B cell (primary cell): ENCODE measurements at regions not wholly inside any gene's neighbourhood (a gene's known extent, or its start where the extent isn't known, plus 50 kb on each side); places are given as distances from the start of the nearest gene placed in this dataset.

Source experiments
- ATAC-seq: fragments of 200-7000 bp; cut with Tn5 transposase; one replicate; pipeline ENCODE4 v1.10.0; 2021; ENCODE audit warnings: low read depth, mild to moderate bottlenecking, moderate number of reproducible peaks, moderate library complexity
- CTCF ChIA-PET: fragments of 350-600 bp; sonication (Branson Sonifier 250); formaldehyde crosslinking; loops from one replicate; lab custom pipeline; 2021; ENCODE audit warnings: antibody characterized with exemption, inconsistent platforms; lab: Charles Lee
- POLR2A ChIA-PET: fragments of 350-600 bp; sonication (Branson Sonifier 250); formaldehyde crosslinking; loops from one replicate; lab custom pipeline; 2021; ENCODE audit warnings: antibody characterized with exemption; lab: Charles Lee
- DNase-seq: peaks from one replicate; pipeline ENCODE4 v3.0.0; 2013
- H2AFZ ChIP-seq: 2 replicates; pipeline ENCODE4 v1.6.1; 2012; ENCODE audit warnings: mild to moderate bottlenecking, low read depth, low read length; ENCODE audit not compliant: insufficient read depth, poor library complexity, severe bottlenecking
- H3K27ac ChIP-seq, 2 donors: 1 replicate in 1 of 2; 2 replicates in 1 of 2; pipeline ENCODE4 v1.5.1; 2012 to 2013; ENCODE audit warnings: low read length in 2 of 2, mild to moderate bottlenecking in 2 of 2, moderate library complexity in 1 of 2
- H3K27me3 ChIP-seq, 4 experiments: fragments of 200-600 bp in 1 of 4; sonication (generic) in 1 of 4; replicated peaks in 1 of 4; 1 replicate in 2 of 4; 2 replicates in 2 of 4; pipeline versions ENCODE4 v1.6.1 to v1.7.0; 2013 to 2016; ENCODE audit warnings: low read length in 3 of 4, mild to moderate bottlenecking in 2 of 4, mixed read lengths in 1 of 4, moderate library complexity in 1 of 4; ENCODE audit not compliant: insufficient read depth in 4 of 4, control insufficient read depth in 3 of 4; ENCODE audit errors: control extremely low read depth in 1 of 4
- H3K36me3 ChIP-seq, 2 experiments: replicated peaks in 1 of 2; 1 replicate in 1 of 2; 2 replicates in 1 of 2; pipeline versions ENCODE4 v1.6.1 to v1.7.1; 2013; ENCODE audit warnings: low read length in 1 of 2; ENCODE audit not compliant: insufficient read depth in 2 of 2, control insufficient read depth in 1 of 2; ENCODE audit errors: control extremely low read depth in 1 of 2, extremely low read depth in 1 of 2
- H3K4me1 ChIP-seq, 2 donors: fragments of 200-600 bp in 1 of 2; sonication (generic) in 1 of 2; 1 replicate in 1 of 2; 2 replicates in 1 of 2; pipeline versions ENCODE4 v1.5.1 to v1.6.1; 2013 to 2017; ENCODE audit warnings: low read length in 2 of 2; ENCODE audit not compliant: control insufficient read depth in 2 of 2, insufficient read depth in 2 of 2
- H3K4me2 ChIP-seq: replicated peaks from 2 replicates; pipeline ENCODE3; 2012; ENCODE audit warnings: mild to moderate bottlenecking, low read depth, low read length; ENCODE audit not compliant: poor library complexity, severe bottlenecking
- H3K4me3 ChIP-seq, 5 experiments: fragments of 200-600 bp in 1 of 5; sonication (generic) in 1 of 5; 1 replicate in 3 of 5; 2 replicates in 2 of 5; pipeline versions ENCODE4 v1.5.1 to v1.7.0; 2011 to 2016; ENCODE audit warnings: low read length in 4 of 5, mild to moderate bottlenecking in 4 of 5, low read depth in 2 of 5, control low read depth in 1 of 5, moderate library complexity in 1 of 5; ENCODE audit not compliant: insufficient read depth in 1 of 5; ENCODE audit errors: control extremely low read depth in 1 of 5, extremely low read depth in 1 of 5
- H3K79me2 ChIP-seq: fragments of 200-600 bp; sonication (generic); one replicate; pipeline ENCODE4 v1.6.0; 2016; ENCODE audit warnings: low read length; ENCODE audit not compliant: control insufficient read depth, insufficient read depth
- H3K9ac ChIP-seq: fragments of 200-600 bp; sonication (generic); 2 replicates; pipeline ENCODE4 v1.6.1; 2017; ENCODE audit warnings: mild to moderate bottlenecking, low read length, moderate library complexity
- H3K9me3 ChIP-seq, 3 donors: one replicate each; pipeline versions ENCODE4 v1.6.1 to v1.7.1; 2013; ENCODE audit warnings: low read length in 2 of 3; ENCODE audit not compliant: control insufficient read depth in 2 of 3, insufficient read depth in 1 of 3; ENCODE audit errors: control extremely low read depth in 1 of 3
- H4K20me1 ChIP-seq: 2 replicates; pipeline ENCODE4 v1.6.0; 2012; ENCODE audit warnings: mild to moderate bottlenecking, low read length; ENCODE audit not compliant: insufficient read depth, control insufficient read depth, poor library complexity, severe bottlenecking
- H3K27ac Mint-ChIP-seq: one replicate; pipeline ENCODE4 v1.8.0; 2021; ENCODE audit warnings: mixed read lengths
- H3K27me3 Mint-ChIP-seq: one replicate; pipeline ENCODE4 v1.8.0; 2021; ENCODE audit warnings: mixed read lengths
- H3K4me1 Mint-ChIP-seq: one replicate; pipeline ENCODE4 v1.8.0; 2021; ENCODE audit warnings: mixed read lengths
- H3K4me3 Mint-ChIP-seq: one replicate; pipeline ENCODE4 v1.8.0; 2021; ENCODE audit warnings: mixed read lengths
- H3K9me3 Mint-ChIP-seq: one replicate; pipeline ENCODE4 v1.8.0; 2022; ENCODE audit warnings: mixed read lengths; ENCODE audit not compliant: insufficient read depth
- EZH2 ChIP-seq: IDR thresholded peaks from 2 replicates; pipeline ENCODE4 v1.6.1; 2012; ENCODE audit warnings: borderline replicate concordance, low read depth, mild to moderate bottlenecking, moderate library complexity, low read length; ENCODE audit not compliant: insufficient read depth, poor library complexity, severe bottlenecking
- WGBS: methylation state at CpG from one replicate; pipeline ENCODE4 v1.1.5; 2013; ENCODE audit warnings: missing lambda C conversion rate; ENCODE audit not compliant: insufficient coverage; 5-methylcytosine and 5-hydroxymethylcytosine counted together
- intact Hi-C: fragments of 100-400 bp; cut with micrococcal nuclease; formaldehyde crosslinking; loops from one replicate; pipeline ENCODE4 v1.10.0; 2022
- TF ChIP-seq, protein P1 (sequence below): fragments of 200-600 bp; IDR thresholded peaks from one replicate; pipeline ENCODE4 v1.8.0; 2022; ENCODE audit warnings: antibody characterized with exemption, mild to moderate bottlenecking

GRCh38 chr10:31612082-31612481, 293.1 kb downstream of the ZEB1 start:
- 77% methylated on average over 4 of the region's 4 CpGs for WGBS

DNA sequence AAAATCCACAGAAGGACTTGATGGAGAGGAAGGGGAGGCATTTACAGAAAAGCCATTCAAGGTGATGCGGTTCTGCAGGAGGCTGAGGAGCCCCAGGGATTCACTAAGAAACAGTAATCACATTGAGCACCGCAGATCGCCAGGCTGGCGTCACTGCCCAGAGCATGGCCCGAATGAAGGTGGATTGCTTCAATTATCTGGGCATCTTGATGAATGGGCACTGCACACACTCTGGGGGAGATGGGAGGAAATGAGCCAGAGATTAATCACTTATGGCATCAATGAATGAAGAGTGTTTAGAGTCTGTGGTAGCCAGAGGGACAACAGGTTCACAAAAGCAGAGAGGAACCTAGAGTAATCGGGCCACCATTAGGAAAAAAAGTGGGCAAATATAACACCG, 292.1 kb downstream of the ZEB1 start:
- H3K27me3 ChIP-seq, result peaks cover 0 to 6% (median 0%) of the 10 kb centered on the region in 4 experiments
- Mint-ChIP-seq H3K4me1 (peaks cover 2% of the 10 kb centered on the region), H3K9me3 (peaks cover 3% of the 10 kb centered on the region), H3K4me3 (no peak overlapping the region), H3K27ac (no peak overlapping the region), H3K27me3 (peaks cover 41% of the 10 kb centered on the region)
- no peak overlapping the region for H3K4me2 ChIP-seq
- peaks cover 4 to 6% of the 10 kb centered on the region in 2 donors for H3K4me1 ChIP-seq
- DNase-seq, result no peak
- H3K9me3 ChIP-seq, result no peaks in the 10 kb centered on the region
- no peak overlapping the region for H3K4me3 ChIP-seq
- no peak overlapping the region for H2AFZ ChIP-seq
- no peak overlapping the region for H3K27ac ChIP-seq
- H3K79me2 ChIP-seq, result no peaks in the 10 kb centered on the region
- no peaks in the 10 kb centered on the region for H4K20me1 ChIP-seq
- CTCF ChIA-PET, result no interaction called here
- POLR2A ChIA-PET, result no interaction called here
- 97% methylated on average over 7 of the region's 7 CpGs for WGBS
- ATAC-seq, result no peak
- H3K36me3 ChIP-seq, result no peaks in the 10 kb centered on the region
- H3K9ac ChIP-seq, result no peak overlapping the region
- TF ChIP-seq, protein P1, sequence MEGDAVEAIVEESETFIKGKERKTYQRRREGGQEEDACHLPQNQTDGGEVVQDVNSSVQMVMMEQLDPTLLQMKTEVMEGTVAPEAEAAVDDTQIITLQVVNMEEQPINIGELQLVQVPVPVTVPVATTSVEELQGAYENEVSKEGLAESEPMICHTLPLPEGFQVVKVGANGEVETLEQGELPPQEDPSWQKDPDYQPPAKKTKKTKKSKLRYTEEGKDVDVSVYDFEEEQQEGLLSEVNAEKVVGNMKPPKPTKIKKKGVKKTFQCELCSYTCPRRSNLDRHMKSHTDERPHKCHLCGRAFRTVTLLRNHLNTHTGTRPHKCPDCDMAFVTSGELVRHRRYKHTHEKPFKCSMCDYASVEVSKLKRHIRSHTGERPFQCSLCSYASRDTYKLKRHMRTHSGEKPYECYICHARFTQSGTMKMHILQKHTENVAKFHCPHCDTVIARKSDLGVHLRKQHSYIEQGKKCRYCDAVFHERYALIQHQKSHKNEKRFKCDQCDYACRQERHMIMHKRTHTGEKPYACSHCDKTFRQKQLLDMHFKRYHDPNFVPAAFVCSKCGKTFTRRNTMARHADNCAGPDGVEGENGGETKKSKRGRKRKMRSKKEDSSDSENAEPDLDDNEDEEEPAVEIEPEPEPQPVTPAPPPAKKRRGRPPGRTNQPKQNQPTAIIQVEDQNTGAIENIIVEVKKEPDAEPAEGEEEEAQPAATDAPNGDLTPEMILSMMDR, result no peak
- no peak for TF ChIP-seq EZH2
- intact Hi-C loops, result no loop called here

More at GRCh38 chr10:31612082-31612481, 293.1 kb downstream of the ZEB1 start:
- no peak for TF ChIP-seq EZH2
- TF ChIP-seq, protein P1, result no peak
- H3K4me3 ChIP-seq, result no peak overlapping the region
- H3K36me3 ChIP-seq, result no peaks in the 10 kb centered on the region
- H3K4me3 Mint-ChIP-seq, result no peak overlapping the region
- H3K27me3 ChIP-seq, result peaks cover 0 to 6% (median 0%) of the 10 kb centered on the region in 4 experiments
- intact Hi-C loops, result no loop called here
- H3K9me3 ChIP-seq, result no peaks in the 10 kb centered on the region
- peaks cover 4 to 6% of the 10 kb centered on the region in 2 donors for H3K4me1 ChIP-seq
- POLR2A ChIA-PET, result no interaction called here
- no peak overlapping the region for H3K9ac ChIP-seq
- H3K27ac ChIP-seq, result no peak overlapping the region
- H3K9me3 Mint-ChIP-seq, result peaks cover 3% of the 10 kb centered on the region
- CTCF ChIA-PET, result no interaction called here
- no peaks in the 10 kb centered on the region for H4K20me1 ChIP-seq
- ATAC-seq (no peak), DNase-seq (no peak)
- H3K4me1 Mint-ChIP-seq, result peaks cover 2% of the 10 kb centered on the region
- no peak overlapping the region for H3K27ac Mint-ChIP-seq
- H2AFZ ChIP-seq, result no peak overlapping the region
- no peaks in the 10 kb centered on the region for H3K79me2 ChIP-seq
- no peak overlapping the region for H3K4me2 ChIP-seq
- H3K27me3 Mint-ChIP-seq, result peaks cover 41% of the 10 kb centered on the region
